ENCODE measurements at regions not wholly inside any gene's neighbourhood (a gene's known extent, or its start where the extent isn't known, plus 50 kb on each side); places are given as distances from the start of the nearest gene placed in this dataset.
A peak's percentile ranks its signal among the peaks of the same experiment; 100 is the strongest.
"Not testable (repeated sequence)": the region's sequence is repeated elsewhere in the genome, so short reads cannot be mapped to it uniquely, and the experiment has no call there.

GRCh38 chr12:131636940-131637750 is 73.7 kb upstream of the SFSWAP start:
- no peak for DNase-seq (ENCODE audit: low spot score)

- DNase-seq (ENCODE audit: low spot score): no peak
Observed at GRCh38 chr12:131637986-131638385, 72.9 kb upstream of the SFSWAP start.

- no peak for DNase-seq (ENCODE audit: low spot score)
Observed at GRCh38 chr12:131639270-131639940, 71.5 kb upstream of the SFSWAP start.

GRCh38 chr12:131640525-131640924 is 70.4 kb upstream of the SFSWAP start:
- peak; percentile 57 for DNase-seq (ENCODE audit: low spot score)

- peak; percentile 43 for DNase-seq (ENCODE audit: low spot score)
Observed at GRCh38 chr12:131641315-131641714, 69.6 kb upstream of the SFSWAP start.

- peak; percentile 84 for DNase-seq (ENCODE audit: low spot score)
Observed at GRCh38 chr12:131642101-131642540, 68.8 kb upstream of the SFSWAP start.

GRCh38 chr12:131642771-131643170 is 68.1 kb upstream of the SFSWAP start:
- DNase-seq (ENCODE audit: low spot score): peak; percentile 72

- peak; percentile 78 for DNase-seq (ENCODE audit: low spot score)
Observed at GRCh38 chr12:131643631-131644452, 67.0 kb upstream of the SFSWAP start.

- DNase-seq (ENCODE audit: low spot score): peak; percentile 47
Observed at GRCh38 chr12:131644481-131644880, 66.4 kb upstream of the SFSWAP start.

GRCh38 chr12:131644917-131645316 is 66.0 kb upstream of the SFSWAP start:
- DNase-seq (ENCODE audit: low spot score): peak; percentile 71

- DNase-seq (ENCODE audit: low spot score): peak; percentile 55
Observed at GRCh38 chr12:131645557-131645956, 65.3 kb upstream of the SFSWAP start.

GRCh38 chr12:131646444-131646843 is 64.4 kb upstream of the SFSWAP start:
- DNase-seq (ENCODE audit: low spot score): peak; percentile 45

GRCh38 chr12:131647667-131648066 is 63.2 kb upstream of the SFSWAP start:
- DNase-seq (ENCODE audit: low spot score): peak; percentile 0

- DNase-seq (ENCODE audit: low spot score): peak; percentile 51
Observed at GRCh38 chr12:131655469-131656174, 55.3 kb upstream of the SFSWAP start.

- not testable (repeated sequence) for DNase-seq (ENCODE audit: low spot score)
Observed at GRCh38 chr12:131656796-131657195, 54.1 kb upstream of the SFSWAP start.

- peak; percentile 64 for DNase-seq (ENCODE audit: low spot score)
Observed at GRCh38 chr12:131658605-131659004, 52.3 kb upstream of the SFSWAP start.

- peak; percentile 55 for DNase-seq (ENCODE audit: low spot score)
Observed at GRCh38 chr12:131659484-131659883, 51.4 kb upstream of the SFSWAP start.

GRCh38 chr12:131659976-131660375 is 50.9 kb upstream of the SFSWAP start:
- peak; percentile 81 for DNase-seq (ENCODE audit: low spot score)

- DNase-seq (ENCODE audit: low spot score): peak; percentile 89
Observed at GRCh38 chr12:131660401-131660800, 50.5 kb upstream of the SFSWAP start.
